Brain microvascular endothelial cell (primary cell): ENCODE measurements at regions not wholly inside any gene's neighbourhood (a gene's known extent, or its start where the extent isn't known, plus 50 kb on each side); places are given as distances from the start of the nearest gene placed in this dataset.
A peak's percentile ranks its signal among the peaks of the same experiment; 100 is the strongest.

Source experiments
- DNase-seq: peaks from one replicate; pipeline ENCODE4 v3.0.0-alpha.2; 2020
- H3K27ac ChIP-seq: fragments of 250-450 bp; sonication (Bioruptor Pico); 2 replicates; pipeline ENCODE4 v1.5.1; 2020; ENCODE audit warnings: mild to moderate bottlenecking, moderate library complexity
- H3K27me3 ChIP-seq: fragments of 250-450 bp; sonication (Bioruptor Pico); replicated peaks from 2 replicates; pipeline ENCODE4 v1.5.1; 2020; ENCODE audit warnings: mild to moderate bottlenecking
- H3K36me3 ChIP-seq: fragments of 250-450 bp; sonication (Bioruptor Pico); replicated peaks from 2 replicates; pipeline ENCODE4 v1.5.1; 2020; ENCODE audit warnings: mild to moderate bottlenecking
- H3K4me3 ChIP-seq: 2 replicates; pipeline ENCODE4 v1.5.1; 2011; ENCODE audit warnings: low read depth, mild to moderate bottlenecking, control low read depth, low read length, moderate library complexity
- in situ Hi-C: cut with HindIII; loops from 2 replicates; pipeline ENCODE4 v1.10.0; 2017; ENCODE audit warnings: low sequenced_read_pairs, low pct_ligation_motif_present
- TF ChIP-seq, protein P1 (sequence below): IDR thresholded peaks from 2 replicates; pipeline ENCODE4 v1.5.1; 2011; ENCODE audit warnings: low read depth, mild to moderate bottlenecking, moderate library complexity, low read length, control low read depth, inconsistent platforms; ENCODE audit errors: missing control alignments

DNA sequence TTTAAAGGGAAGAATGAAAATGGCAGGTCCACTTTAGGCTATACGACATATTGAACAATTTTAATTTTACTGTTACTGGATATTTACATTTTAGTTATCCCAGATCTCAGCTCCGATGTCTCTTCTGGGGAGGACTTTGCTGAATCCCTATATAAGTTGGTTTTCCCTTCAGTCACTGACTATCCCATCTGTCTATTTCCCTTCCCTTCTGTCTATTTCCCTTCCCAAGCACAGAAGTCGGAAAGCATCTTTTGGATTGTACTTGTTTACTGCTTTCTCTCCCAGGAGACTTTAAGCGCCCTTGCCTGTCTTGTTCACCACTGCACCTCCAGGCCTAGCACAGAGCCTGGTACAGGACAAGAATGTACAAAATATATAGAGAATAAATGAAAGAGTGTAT lies 165.8 kb upstream of the SALL4 start:
- TF ChIP-seq, protein P1, sequence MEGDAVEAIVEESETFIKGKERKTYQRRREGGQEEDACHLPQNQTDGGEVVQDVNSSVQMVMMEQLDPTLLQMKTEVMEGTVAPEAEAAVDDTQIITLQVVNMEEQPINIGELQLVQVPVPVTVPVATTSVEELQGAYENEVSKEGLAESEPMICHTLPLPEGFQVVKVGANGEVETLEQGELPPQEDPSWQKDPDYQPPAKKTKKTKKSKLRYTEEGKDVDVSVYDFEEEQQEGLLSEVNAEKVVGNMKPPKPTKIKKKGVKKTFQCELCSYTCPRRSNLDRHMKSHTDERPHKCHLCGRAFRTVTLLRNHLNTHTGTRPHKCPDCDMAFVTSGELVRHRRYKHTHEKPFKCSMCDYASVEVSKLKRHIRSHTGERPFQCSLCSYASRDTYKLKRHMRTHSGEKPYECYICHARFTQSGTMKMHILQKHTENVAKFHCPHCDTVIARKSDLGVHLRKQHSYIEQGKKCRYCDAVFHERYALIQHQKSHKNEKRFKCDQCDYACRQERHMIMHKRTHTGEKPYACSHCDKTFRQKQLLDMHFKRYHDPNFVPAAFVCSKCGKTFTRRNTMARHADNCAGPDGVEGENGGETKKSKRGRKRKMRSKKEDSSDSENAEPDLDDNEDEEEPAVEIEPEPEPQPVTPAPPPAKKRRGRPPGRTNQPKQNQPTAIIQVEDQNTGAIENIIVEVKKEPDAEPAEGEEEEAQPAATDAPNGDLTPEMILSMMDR, result no peak
- in situ Hi-C loops, result no loop called here
- no peak overlapping the region for H3K27ac ChIP-seq

DNA sequence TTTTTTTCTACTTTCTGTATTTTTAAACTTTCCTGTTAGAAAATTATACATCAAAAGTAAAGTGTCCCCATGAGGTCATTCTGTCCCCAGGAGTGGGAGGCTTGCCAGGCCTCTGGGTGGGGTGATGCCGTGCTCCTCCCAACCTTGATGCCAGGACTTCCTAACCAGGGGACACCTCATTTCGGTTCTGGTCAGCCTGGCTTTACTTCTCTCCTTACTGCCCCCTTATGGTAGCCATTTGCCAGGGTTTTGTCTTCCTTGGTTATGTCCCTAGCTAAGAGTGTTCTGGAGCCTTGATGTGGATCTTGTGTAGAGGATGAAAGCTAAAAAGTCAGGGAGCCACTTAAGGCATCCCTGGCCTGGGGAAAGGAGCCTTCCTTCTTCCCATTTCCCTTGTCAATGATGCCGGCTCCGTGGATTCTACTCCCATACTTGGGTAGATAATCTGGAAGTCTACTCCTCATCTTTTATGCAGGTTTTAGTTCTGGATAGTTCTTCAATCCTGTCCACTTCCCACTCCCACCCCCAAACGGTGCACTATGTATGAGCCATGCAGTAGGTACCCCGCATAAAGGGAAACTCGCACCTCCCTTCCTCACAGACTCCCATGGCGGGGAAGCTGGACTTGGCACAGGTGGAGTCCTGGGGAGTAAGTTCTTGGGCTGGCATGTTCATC lies 164.1 kb upstream of the SALL4 start:
- no peak overlapping the region for H3K4me3 ChIP-seq
- in situ Hi-C loops, result no loop called here
- H3K27ac ChIP-seq, result no peak overlapping the region
- H3K36me3 ChIP-seq, result no peaks in the 10 kb centered on the region
- DNase-seq, result peak; percentile 76
- TF ChIP-seq, protein P1, result peak; percentile 87
- no peaks in the 10 kb centered on the region for H3K27me3 ChIP-seq

More for the DNA sequence above, 165.8 kb upstream of the SALL4 start:
- Histone ChIP-seq H3K4me3 (no peak overlapping the region), H3K36me3 (no peaks in the 10 kb centered on the region), H3K27me3 (no peaks in the 10 kb centered on the region)
- no peak for DNase-seq

DNA sequence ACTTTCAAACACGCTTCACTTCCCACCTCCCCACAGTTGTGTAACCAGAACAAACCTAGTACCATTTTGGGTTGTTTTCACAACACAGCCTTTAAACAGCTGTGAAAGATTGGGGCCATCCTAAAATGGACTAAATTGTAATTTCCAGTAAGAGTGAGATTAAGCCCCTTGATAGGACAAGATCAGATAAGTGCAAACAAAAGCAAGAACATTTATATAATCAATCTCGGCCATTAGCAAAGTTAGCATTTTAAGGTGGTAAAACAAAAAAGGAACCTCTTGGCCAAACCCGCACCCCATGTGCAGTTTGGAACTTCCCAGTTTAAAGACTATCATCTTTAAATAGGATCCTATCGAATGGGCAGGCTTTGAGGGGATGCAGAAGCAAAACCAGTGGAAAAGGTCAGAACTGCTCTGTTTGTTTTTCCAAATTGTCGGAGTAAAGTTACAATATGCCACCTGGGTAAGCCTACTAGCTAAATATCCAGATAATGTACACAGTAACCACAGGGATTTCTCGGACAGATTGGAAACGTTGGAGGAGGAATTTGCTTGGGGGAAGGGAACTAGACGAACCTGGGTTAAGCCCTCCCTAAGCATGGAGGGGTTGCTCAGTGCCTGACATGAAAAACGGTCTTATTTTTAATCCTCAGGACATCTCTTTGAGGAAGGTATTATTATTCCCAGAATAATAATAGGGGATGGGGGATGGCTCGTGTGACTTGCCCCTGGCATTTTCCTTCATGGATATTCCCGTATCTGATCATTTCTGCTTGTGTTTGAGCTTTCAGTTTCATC lies 159.8 kb upstream of the SALL4 start:
- DNase-seq, result no peak
- no peaks in the 10 kb centered on the region for H3K36me3 ChIP-seq
- TF ChIP-seq, protein P1, result no peak
- H3K27me3 ChIP-seq, result no peaks in the 10 kb centered on the region
- H3K27ac ChIP-seq, result no peak overlapping the region
- in situ Hi-C loops, result no loop called here
- no peak overlapping the region for H3K4me3 ChIP-seq

DNA sequence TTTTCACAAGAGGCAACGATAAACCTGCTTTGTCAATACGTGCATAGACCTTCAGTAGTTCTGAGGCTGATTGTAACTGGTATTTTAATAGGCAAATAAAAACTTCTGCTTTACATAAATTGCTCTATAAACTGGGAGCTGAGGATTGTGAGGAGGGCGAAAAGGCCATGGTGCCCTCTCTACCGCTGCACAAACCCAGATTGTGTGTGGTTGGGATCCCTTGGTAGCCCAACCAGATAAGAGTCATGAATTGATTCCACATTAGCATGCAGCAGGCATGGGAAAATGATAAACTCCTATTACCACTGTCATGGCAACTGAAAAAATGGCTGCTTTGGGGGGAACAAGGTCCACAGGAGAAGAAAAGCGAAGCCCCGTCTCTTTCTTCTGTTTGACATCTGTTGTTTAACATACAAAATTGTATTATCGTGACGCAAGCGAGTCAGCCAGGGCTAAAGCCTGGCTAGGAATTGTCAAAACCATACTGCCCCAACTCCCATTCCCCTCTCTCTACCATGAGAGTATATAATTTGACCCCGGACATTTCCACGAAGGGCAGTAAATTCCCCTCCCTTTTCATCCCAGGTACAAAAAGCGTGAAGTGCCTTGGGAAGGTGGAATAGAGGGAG lies 157.8 kb upstream of the SALL4 start:
- Histone ChIP-seq H3K27me3 (no peaks in the 10 kb centered on the region), H3K36me3 (no peaks in the 10 kb centered on the region), H3K27ac (no peak overlapping the region), H3K4me3 (no peak overlapping the region)
- DNase-seq, result no peak
- TF ChIP-seq, protein P1, result no peak
- in situ Hi-C loops, result no loop called here

DNA sequence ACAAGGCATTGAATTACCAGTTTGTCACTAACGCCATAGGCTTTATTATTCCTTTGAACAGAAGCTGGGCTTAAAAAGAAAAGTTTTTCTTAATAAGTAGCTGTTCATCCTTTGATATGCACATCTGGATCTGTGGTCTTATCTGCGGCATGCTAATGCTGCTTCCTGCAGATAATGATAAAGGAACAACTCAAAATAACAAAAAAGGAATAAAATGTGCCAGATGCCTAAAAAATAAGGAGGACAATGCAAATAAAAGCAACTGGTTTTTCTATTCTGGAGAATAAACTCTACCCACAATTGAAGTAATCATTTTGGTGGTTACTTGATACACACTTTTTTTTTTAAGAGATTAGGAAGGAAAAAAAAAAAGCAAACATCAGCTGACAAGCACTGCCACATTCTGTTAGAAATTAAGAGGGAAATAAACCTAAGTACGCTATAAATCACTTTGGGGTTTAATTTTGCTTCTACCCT lies 156.8 kb upstream of the SALL4 start:
- Histone ChIP-seq H3K27ac (peak overlapping the region; percentile 90), H3K4me3 (no peak overlapping the region), H3K36me3 (no peaks in the 10 kb centered on the region), H3K27me3 (no peaks in the 10 kb centered on the region)
- in situ Hi-C loops, result no loop called here
- DNase-seq, result no peak
- TF ChIP-seq, protein P1, result no peak
